HepG2 (cell line): ENCODE measurements at regions not wholly inside any gene's neighbourhood (a gene's known extent, or its start where the extent isn't known, plus 50 kb on each side); places are given as distances from the start of the nearest gene placed in this dataset.
A peak's percentile ranks its signal among the peaks of the same experiment; 100 is the strongest.

ENCODE experiments used
- BCL6 ChIP-seq: IDR thresholded peaks from 2 replicates; pipeline ENCODE4 v1.6.1; 2016; ENCODE audit warnings: missing genetic modification reagents, missing compliant biosample characterization
- CEBPZ ChIP-seq: IDR thresholded peaks from 2 replicates; pipeline ENCODE4 v1.6.1; 2012; ENCODE audit warnings: low read length, improper control_type of control experiment
- ERF ChIP-seq: IDR thresholded peaks from 2 replicates; pipeline ENCODE4 v1.6.1; 2018; ENCODE audit warnings: missing biosample characterization, missing genetic modification reagents
- GABPB1 ChIP-seq: IDR thresholded peaks from 2 replicates; pipeline ENCODE4 v1.6.1; 2016; ENCODE audit warnings: mild to moderate bottlenecking, missing genetic modification reagents, moderate library complexity, missing compliant biosample characterization
- SMARCE1 ChIP-seq: fragments of 450-650 bp; IDR thresholded peaks from 2 replicates; pipeline ENCODE4 v1.6.1; 2017; ENCODE audit warnings: borderline replicate concordance
- SP5 ChIP-seq: IDR thresholded peaks from 2 replicates; pipeline ENCODE4 v1.6.1; 2016; ENCODE audit warnings: low read depth, borderline replicate concordance
- THYN1 ChIP-seq: sonication (generic); formaldehyde crosslinking; IDR thresholded peaks from 2 replicates; pipeline ENCODE4 v1.8.1; 2023; ENCODE audit warnings: low read depth, mild to moderate bottlenecking, moderate library complexity, missing genetic modification reagents, borderline replicate concordance
- ZBTB2 ChIP-seq: sonication (generic); formaldehyde crosslinking; IDR thresholded peaks from 2 replicates; pipeline ENCODE4 v1.8.0; 2022; ENCODE audit warnings: low read depth, missing genetic modification reagents
- ZNF142 ChIP-seq: sonication (generic); formaldehyde crosslinking; IDR thresholded peaks from 2 replicates; pipeline ENCODE4 v1.4.0; 2020; ENCODE audit warnings: missing genetic modification reagents
- ZNF225 ChIP-seq: sonication (generic); formaldehyde crosslinking; IDR thresholded peaks from 2 replicates; pipeline ENCODE4 v1.4.0; 2020; ENCODE audit warnings: mild to moderate bottlenecking, missing genetic modification reagents
- ZNF503 ChIP-seq: sonication (generic); formaldehyde crosslinking; IDR thresholded peaks from 2 replicates; pipeline ENCODE4 v1.4.0; 2020; ENCODE audit warnings: missing genetic modification reagents
- ZNF597 ChIP-seq: sonication (generic); formaldehyde crosslinking; IDR thresholded peaks from 2 replicates; pipeline ENCODE4 v1.5.0; 2020; ENCODE audit warnings: missing genetic modification reagents
- ZNF781 ChIP-seq: sonication (generic); formaldehyde crosslinking; IDR thresholded peaks from 2 replicates; pipeline ENCODE4 v1.5.1; 2020; ENCODE audit warnings: borderline replicate concordance, mild to moderate bottlenecking, missing genetic modification reagents; ENCODE audit errors: not compliant biosample characterization
- ZSCAN5A ChIP-seq: sonication (generic); formaldehyde crosslinking; IDR thresholded peaks from 2 replicates; pipeline ENCODE4 v1.8.0; 2022; ENCODE audit warnings: mild to moderate bottlenecking, missing genetic modification reagents, borderline replicate concordance

GRCh38 chr2:200077210-200077650, 121.8 kb downstream of the MAIP1 start (continued):
- TF ChIP-seq ZBTB2 (CRISPR knock-in tag) (no peak), GABPB1 (no peak), ZNF142 (CRISPR knock-in tag) (no peak), CEBPZ (no peak), SP5 (CRISPR knock-in tag) (no peak), BCL6 (CRISPR knock-in tag) (peak; percentile 82), ZNF781 (CRISPR knock-in tag) (no peak), ERF (peak; percentile 56; the same call in 1 of the 2 replicates), ZSCAN5A (CRISPR knock-in tag) (no peak; the same call in 1 of the 2 replicates), THYN1 (CRISPR knock-in tag) (no peak), ZNF225 (CRISPR knock-in tag) (no peak), ZNF597 (CRISPR knock-in tag) (no peak), SMARCE1 (no peak), ZNF503 (CRISPR knock-in tag) (peak; percentile 55; the same call in 1 of the 2 replicates)
